ENCODE measurements at regions not wholly inside any gene's neighbourhood (a gene's known extent, or its start where the extent isn't known, plus 50 kb on each side); places are given as distances from the start of the nearest gene placed in this dataset.

- DNase-seq: no peak
Measured at GRCh38 chr21:35325953-35326352, 276.9 kb upstream of the RUNX1 start.

DNA sequence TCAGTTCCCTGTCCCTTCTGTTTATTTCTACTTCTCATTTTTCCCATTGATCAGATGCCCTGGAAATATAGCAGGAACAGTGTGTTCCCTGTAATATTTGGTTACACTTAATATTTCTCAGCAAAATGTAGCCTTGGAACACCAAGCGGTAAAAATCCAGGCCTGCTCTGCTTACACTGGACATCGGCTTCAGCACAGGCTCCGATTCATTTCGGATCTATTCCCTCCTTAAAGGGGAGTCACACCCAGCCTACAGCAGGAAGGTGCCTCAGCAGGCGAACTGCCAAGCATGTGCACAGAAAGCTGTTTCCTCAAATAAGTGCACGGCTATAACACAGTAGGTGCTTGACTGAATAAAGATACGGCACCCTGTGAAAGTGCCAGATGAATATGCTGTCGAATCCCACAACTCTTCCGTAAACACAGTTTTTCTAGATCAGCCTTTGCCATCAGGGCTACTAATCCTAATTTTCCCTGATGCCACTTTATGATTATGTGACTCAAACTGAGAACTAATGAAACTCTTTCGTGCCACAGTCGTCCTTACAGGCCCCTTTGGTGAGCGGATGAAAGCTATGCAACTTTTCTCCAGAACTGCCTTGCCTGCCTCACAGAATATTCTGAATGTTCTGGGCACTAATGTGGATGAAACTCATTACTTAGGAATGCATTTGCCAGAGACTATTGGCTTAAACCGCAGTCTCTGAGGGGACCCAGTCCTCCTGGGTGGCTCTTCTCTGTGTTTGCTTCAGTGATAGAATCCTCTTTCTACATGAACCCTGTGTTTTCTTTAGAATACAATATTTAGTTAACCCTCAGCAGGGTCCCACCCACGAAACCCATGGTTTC lies 275.5 kb upstream of the RUNX1 start:
- DNase-seq: no peak

DNA sequence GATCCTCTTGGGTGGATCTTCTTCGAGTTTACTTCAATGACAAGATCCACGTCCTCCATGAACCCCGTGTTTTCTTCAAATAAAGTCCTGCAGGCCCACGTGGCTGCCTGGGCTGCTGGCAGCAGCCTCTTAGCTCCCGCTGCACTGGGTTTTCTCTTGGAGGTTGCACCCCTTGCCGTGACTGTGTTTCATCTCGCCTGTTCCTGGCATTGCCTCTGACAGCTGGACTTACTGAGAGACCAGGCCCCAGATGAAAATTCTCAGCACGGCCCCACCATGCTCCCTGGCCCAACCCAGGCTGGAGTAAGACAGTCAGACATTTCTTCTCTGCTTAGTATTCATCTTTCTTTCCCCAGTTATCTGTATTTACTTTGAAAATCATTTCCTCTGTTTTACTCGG lies 274.8 kb upstream of the RUNX1 start:
- no peak for DNase-seq

DNA sequence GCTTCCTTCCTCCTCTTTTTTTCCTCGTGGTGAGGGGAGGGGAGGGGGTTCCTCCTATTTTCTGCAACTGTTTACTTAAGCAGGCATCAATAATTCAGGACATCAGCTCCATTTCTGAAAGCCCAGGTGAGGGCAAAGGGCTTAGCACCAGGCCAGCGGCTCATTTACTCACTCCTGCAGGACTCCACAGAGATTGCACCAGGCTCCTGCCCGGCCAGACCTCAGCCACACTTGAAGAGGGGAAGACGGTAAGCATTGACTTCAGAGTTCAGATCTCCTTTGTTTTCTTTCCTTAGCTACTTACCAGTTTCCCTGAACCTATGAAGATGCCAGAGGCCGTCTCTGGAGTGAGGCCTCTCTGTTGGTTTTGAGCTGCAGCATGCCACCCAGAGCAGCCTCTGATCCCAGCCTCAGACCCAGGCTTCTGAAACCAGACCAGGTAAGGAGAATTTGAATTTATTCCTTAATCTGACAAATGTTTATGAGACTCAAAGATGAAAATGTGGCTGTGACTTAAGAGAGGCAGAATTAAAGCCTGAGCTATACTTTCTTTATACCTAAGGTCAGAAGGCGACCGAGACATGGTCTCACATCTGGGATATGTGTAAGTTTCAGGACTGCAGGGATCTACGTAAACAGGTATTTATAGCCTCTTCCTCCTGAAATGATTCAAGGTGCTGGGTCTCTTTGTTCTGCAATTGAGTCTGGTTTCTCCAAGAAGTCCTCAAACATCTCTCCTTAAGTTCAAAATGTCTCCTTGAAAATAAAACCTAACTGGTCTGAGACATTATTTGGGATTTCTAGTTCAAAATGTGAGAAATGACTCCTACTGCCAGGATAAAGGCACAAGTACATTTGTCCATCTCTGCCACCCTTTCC lies 272.5 kb upstream of the RUNX1 start:
- DNase-seq: no peak

GRCh38 chr21:35319684-35320283 lies 270.7 kb upstream of the RUNX1 start:
- DNase-seq: no peak

DNA sequence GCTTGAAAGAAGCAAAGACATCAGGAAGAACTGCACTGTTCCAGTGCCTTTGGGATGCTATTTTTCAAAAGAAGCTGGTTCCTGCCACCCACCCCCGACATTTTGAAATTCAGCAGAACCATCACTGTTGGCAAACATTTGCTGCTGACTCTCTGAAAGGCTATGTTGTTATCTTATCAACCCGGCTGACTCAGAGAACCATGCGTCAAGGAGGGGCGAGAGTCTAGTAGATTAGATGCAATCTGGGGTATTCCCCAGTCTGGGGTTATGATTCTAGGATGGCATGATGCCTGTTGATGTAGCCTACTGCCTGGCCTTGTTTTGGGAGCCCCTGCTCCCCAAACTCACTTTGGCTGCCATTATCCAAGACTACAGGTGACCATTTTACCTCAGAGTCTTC lies 267.8 kb upstream of the RUNX1 start:
- no peak for DNase-seq

DNA sequence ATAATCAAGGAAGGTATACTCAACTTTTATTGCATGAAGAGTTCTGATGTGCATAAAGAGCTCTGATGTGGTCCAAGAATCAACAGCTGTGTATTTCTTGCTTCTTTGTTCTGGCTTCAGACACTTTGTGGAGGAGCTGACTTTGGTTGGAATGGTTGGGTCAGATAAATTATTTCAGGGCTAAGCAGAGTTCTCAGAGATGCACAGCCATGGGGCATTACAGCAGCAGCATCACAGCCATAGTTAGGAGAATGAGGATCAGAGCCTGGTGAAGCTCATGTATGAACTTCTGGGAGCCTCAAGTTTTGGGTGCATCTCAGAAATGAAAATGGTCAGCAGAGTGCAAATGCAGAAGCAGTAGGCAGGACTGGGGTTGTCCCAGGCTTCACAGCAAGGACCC lies 267.4 kb upstream of the RUNX1 start:
- no peak for DNase-seq

- no peak for DNase-seq
Measured at GRCh38 chr21:35314857-35315582, 265.9 kb upstream of the RUNX1 start.

DNA sequence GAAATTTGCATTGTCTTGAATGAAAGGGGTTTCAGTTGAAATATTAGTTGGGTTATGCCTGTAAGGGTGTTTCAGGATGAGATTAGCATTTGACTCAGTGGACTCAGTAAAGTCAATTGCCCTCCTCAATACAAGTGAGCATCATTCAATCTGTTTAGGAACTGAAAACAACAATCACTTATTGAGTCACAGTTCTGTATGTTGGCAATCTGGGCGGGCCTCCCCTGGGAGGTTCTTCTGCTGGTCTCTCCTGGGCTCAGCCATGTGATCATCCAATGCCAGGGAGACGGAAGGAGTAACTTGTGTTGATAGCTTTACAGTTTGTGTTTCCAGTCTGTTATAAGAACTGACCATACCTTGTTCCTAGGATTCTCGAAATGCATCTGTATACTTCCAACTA lies 262.9 kb upstream of the RUNX1 start:
- no peak for DNase-seq

- no peak for DNase-seq
Measured at GRCh38 chr21:35309316-35309715, 260.2 kb upstream of the RUNX1 start.

DNA sequence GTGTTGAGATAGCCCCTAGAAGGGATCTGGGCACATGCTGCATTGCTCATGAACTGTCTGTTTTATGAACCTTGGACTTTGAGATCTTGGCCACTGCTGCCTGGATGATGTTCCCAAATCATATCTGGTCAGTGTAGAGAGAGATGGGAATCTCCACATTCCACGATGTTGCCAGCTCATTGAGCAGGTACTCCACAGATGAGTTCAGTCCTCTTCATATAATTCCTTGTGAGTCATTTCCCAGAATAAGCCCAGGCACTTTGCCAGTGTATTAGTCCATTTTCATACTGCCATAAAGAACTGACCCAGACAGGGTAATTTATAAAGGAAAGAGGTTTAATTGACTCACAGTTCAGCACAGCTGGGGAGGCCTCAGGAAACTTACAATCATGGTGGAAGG lies 254.0 kb upstream of the RUNX1 start:
- DNase-seq: no peak

- DNase-seq: no peak
Measured at GRCh38 chr21:35298757-35299156, 249.7 kb upstream of the RUNX1 start.

GRCh38 chr21:35297665-35298064 lies 248.6 kb upstream of the RUNX1 start:
- DNase-seq: no peak

GRCh38 chr21:35294231-35294898 lies 245.3 kb upstream of the RUNX1 start:
- DNase-seq: peak; percentile 47

DNA sequence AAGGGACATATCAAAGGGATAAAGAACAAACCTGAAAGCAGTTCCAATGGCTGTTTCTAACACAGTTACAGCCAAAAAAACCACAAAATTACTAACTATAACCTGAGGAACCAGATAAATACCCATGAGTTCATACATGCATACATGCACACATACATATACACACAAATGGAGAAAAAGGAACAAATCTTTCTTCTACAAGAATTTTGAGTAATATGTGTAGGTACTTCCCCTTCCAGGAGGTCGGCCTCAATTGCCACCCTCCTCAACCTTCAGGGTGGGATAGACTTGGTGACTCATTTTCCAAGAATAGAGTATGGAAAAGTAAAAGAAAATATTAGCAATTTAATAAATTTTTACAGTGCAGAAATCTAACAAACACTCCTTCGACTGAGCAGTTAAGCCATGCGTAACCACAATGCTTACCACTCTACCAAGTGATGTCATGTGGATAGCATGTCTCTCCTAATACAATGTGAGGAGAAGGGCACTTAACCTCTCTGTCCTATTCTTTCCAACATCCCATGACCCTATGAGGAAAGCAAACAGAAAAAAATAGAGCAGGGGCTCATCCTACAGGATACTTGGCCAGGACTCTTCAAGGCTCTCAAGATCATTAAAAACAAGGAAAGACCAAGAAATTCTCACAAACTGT lies 243.0 kb upstream of the RUNX1 start:
- no peak for DNase-seq

GRCh38 chr21:35291034-35291433 lies 241.9 kb upstream of the RUNX1 start:
- no peak for DNase-seq

- DNase-seq: no peak
Measured at GRCh38 chr21:35288238-35288637, 239.1 kb upstream of the RUNX1 start.

- DNase-seq: no peak
Measured at GRCh38 chr21:35284199-35284598, 235.1 kb upstream of the RUNX1 start.

GRCh38 chr21:35282944-35283343 lies 233.8 kb upstream of the RUNX1 start:
- no peak for DNase-seq

- no peak for DNase-seq
Measured at GRCh38 chr21:35281956-35282355, 232.9 kb upstream of the RUNX1 start.

GRCh38 chr21:35280231-35280630 lies 231.1 kb upstream of the RUNX1 start:
- no peak for DNase-seq

- no peak for DNase-seq
Measured at GRCh38 chr21:35275776-35276175, 226.7 kb upstream of the RUNX1 start.

Data from NCI-H774 (cell line).